HG03439 (cell line): ENCODE measurements at regions not wholly inside any gene's neighbourhood (a gene's known extent, or its start where the extent isn't known, plus 50 kb on each side); places are given as distances from the start of the nearest gene placed in this dataset.

Experiments used
- ATAC-seq: cut with Tn5 transposase; IDR thresholded peaks from one replicate; pipeline ENCODE4 v1.9.1; 2021; ENCODE audit warnings: mild to moderate bottlenecking, moderate library complexity; ENCODE audit not compliant: unreplicated experiment

DNA sequence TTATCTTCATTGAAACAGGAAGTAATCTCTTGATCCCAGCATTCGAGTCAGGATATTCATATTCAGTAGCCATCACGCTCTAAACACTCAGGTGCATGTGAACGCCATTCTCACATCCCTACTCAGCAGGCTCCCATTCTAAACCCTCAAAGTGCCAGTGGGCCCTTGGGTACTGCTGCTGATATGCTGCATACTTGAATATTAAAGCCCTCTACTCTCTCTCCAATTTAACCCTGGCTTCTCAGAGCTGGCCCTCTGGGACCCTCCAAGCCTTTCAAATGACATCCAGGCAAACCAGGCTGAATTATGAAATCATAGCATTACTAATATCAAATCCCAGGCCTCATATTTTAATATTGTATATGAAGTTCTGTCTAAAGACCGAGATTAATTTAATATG, 468.2 kb downstream of the NUF2 start:
- ATAC-seq, result no peak

DNA sequence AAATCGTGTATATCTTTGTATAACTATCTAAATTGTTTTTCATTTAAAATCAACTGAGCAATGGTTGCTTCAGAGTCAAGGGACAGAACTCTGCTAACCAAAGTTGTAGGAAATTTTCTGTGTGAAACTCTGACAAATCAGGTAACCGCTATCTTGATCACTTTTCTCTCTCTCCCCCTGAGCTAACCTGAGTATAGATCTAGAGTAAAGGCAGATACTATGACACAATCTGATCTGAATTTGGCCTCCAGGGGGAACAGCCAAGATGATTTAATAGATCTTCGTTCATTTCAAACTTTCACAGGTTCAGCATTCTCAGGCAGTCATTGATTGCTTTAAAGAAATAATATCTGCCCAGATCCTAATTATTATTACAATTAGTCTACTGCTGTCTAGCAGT, 472.8 kb downstream of the NUF2 start:
- ATAC-seq, result no peak

DNA sequence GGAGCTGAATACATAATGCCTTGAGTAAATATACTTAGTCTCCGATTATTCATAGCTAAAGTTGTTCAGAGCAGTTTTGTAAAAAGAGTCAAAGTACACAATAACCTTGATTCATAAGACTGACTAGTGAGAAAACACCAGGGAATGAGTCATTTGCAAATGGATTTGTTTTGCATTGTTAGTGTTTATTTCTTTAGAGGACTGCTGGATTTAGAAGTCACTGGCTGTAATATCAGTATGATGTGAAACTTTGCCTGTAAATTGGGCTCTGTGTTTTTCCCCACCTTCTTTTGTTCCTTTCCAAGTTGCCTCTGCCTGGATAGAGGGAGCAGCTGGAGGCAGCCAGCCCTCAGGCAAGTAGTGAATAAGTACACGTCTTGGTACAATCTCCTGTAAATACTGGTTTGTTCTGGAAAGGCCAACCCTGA, 474.7 kb downstream of the NUF2 start:
- ATAC-seq, result no peak

DNA sequence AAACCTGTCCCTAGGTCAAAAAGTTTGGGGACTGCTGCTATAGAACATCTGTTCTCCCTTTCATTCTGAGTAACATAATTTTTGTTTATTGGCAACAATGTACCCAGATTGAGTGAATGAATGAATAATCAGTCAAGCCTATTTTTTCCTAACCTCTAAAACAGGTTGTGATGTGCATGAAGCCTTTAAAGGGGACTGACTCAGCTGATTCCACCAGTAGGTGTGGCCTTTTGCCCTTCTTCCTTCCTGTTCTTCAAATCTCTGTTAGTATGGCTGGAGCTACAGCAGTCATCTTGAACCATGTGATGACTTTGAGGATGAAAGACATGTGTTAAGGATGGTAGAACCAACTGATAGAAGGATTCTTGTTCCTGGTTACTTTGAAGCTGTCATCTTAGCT, 476.1 kb downstream of the NUF2 start:
- ATAC-seq, result no peak

GRCh38 chr1:163799190-163799805, 477.5 kb downstream of the NUF2 start:
- ATAC-seq, result no peak

DNA sequence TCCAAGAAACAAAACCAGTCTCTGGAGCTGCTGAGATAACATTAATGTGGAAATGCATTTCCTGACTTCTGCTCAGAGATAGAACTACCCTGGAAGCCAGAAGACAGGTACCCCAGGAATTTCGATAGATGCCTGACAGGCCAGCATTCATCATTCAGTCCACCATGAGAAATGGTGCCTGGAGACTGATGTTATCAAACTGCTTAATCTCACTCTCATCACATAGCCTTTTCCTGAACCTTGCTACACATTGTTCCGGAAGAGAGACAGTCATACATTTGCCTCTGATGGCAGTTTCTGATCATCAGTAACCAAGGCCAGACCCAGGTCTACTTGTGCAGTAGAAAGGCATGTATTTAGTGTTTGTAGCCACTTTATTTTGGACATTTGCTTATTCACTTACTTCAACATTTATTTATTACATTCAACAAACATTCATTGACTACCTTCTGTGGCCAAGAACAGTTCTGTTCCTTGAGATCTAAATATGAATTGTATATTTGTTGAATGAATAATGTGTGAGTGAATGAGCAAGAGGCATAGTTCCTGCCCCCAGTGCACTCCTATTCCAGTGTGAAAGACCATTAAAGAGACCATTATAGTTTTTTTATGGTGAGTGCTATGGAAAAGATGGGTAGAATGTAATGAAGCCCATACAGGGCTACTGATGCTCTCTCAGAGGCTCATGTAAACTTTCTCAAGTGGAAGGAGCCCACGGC, 485.7 kb downstream of the NUF2 start:
- ATAC-seq, result no peak

- no peak for ATAC-seq
Measured at GRCh38 chr1:163813251-163813650, 491.5 kb downstream of the NUF2 start.

DNA sequence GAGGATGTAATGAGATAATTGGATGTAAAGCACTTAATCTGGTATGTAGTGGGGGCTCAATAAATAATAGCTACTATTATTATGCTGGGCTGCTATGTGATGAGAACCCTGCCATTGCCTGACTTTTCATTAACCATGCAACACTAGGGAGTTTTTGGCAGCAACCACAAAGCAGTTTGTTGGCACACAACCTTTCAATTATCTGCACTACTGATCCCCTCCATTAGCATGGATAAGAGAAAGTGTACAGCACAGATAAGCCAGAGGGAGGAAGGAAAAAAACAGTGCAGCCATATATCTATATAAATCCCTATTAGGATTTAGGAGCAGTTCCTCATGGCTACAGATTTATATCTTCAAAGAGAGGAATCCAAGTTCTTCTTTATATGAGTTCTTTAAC, 498.5 kb downstream of the NUF2 start:
- no peak for ATAC-seq

GRCh38 chr1:163820766-163821165, 499.0 kb downstream of the NUF2 start:
- ATAC-seq, result no peak

DNA sequence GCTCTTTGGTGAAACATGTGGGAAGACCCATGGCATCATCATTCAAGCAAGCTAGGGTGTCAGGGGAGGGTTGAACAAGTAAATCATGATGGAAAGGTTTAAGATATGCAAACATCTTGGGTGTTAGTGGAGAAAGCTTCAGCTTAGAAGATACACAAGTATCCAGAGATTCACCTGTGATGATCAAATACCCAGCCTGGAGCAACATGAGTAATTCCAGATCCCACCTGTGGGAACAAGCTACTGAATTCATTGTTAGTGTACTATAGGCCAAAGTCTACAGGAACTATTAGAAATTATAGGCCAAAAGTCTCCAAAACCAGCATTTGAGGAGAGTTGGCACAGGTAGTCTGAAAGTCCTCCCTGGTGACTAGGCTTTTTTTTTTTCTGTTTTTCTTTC, 499.9 kb downstream of the NUF2 start:
- ATAC-seq, result no peak

DNA sequence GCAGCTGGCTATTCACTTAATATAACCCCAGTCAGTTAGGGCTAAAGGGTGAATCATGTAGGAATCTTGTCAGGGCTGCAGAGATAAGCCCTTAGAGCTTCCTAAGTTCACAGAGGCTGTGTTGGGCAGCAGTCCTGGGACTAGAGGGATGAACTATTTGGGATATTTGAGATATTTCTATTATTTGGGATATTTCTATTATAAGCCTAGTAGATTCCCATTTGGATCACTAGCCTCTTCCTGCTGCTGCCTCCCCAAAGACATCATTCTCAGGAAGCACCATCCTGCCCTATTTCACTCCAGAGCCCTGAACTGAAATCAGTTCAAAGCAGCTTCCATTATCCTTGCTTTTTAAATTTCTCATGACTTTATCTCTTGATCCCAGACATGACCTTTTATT, 501.3 kb downstream of the NUF2 start:
- ATAC-seq, result no peak

- no peak for ATAC-seq
Measured at GRCh38 chr1:163824006-163824405, 502.3 kb downstream of the NUF2 start.

DNA sequence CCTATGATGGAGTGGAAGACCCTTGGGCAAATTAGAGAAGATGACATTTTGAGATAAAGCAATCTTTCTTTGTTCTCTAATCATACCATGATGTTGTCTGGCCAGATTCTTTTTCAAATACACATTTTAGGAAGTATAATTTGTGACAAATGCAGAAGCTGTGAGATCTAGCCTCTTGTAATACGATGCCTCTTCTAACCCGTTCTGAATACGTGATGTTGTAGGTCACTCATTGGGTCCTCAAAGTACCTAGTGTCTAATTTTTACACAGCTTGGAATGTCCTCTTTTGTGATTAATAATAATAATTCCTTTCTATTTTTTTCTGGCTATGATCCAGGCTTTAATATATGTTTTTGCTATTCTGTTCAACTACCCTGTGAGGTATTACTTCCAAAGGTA, 502.7 kb downstream of the NUF2 start:
- ATAC-seq, result no peak

DNA sequence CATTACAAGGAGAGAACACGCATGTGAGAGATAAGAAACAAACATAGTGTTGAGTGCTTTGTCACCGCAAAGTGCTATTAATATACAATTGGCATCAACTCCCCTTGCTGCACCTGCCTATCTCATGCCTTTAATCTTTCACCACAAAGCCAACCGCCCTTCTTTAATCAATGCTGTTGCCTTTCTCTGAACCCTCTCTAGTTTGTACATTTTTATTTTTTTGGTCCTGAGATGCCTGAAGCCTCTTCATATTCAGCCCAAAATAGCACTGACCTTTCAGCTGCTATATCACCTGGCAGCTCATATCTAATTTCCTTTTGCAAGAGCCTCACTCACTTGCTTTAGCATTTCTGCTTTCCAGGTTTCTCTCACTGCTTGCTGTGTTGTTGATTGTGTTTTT, 504.7 kb downstream of the NUF2 start:
- no peak for ATAC-seq

- ATAC-seq, result no peak
Measured at GRCh38 chr1:163834778-163835177, 513.0 kb downstream of the NUF2 start.

GRCh38 chr1:163836481-163836880, 514.7 kb downstream of the NUF2 start:
- ATAC-seq, result no peak

GRCh38 chr1:163837206-163837605, 515.5 kb downstream of the NUF2 start:
- ATAC-seq, result no peak

- ATAC-seq, result no peak
Measured at GRCh38 chr1:163842571-163842970, 520.8 kb downstream of the NUF2 start.

DNA sequence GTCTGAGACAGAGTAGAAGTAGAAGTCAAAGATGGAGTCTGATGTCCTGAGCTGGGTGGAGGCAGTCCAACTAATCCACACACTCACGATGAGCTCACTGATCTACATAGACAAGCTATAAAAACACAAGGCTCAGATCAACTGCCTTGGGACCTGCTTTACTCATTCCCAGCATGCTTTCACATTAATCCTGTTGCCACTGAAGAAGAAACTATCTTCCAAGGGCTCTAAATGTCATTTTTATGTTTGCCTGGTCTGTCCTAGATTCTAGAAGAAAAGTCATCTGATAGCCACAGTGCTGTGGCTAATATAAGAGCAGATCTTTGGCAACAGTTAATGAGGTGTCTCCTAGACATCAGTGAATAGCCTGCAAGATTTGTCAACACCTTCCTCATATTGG, 522.7 kb downstream of the NUF2 start:
- ATAC-seq, result no peak

GRCh38 chr1:163845279-163845678, 523.5 kb downstream of the NUF2 start:
- no peak for ATAC-seq

- ATAC-seq, result no peak
Measured at GRCh38 chr1:163863731-163864130, 542.0 kb downstream of the NUF2 start.

- no peak for ATAC-seq
Measured at GRCh38 chr1:163864207-163864606, 542.5 kb downstream of the NUF2 start.

- no peak for ATAC-seq
Measured at GRCh38 chr1:163866564-163866963, 544.8 kb downstream of the NUF2 start.
